Fibroblast of lung (primary cell): ENCODE measurements at regions not wholly inside any gene's neighbourhood (a gene's known extent, or its start where the extent isn't known, plus 50 kb on each side); places are given as distances from the start of the nearest gene placed in this dataset.

ENCODE experiments used
- DNase-seq, 2 donors: peaks; one replicate each; pipeline versions ENCODE4 v3.0.0 to v3.0.0-alpha.2; 2010; ENCODE audit warnings: low read depth in 2 of 2
- H2AFZ ChIP-seq: 2 replicates; pipeline ENCODE4 v1.5.1; 2012; ENCODE audit warnings: low read length, control low read depth, inconsistent platforms
- H3K27ac ChIP-seq: 2 replicates; pipeline ENCODE4 v1.5.1; 2011; ENCODE audit warnings: low read length, control low read depth; ENCODE audit not compliant: insufficient read depth
- H3K27me3 ChIP-seq: 2 replicates; pipeline ENCODE4 v1.5.1; 2011; ENCODE audit warnings: mild to moderate bottlenecking, low read length; ENCODE audit not compliant: control insufficient read depth, insufficient read depth
- H3K36me3 ChIP-seq: 2 replicates; pipeline ENCODE4 v1.5.1; 2011; ENCODE audit warnings: low read length; ENCODE audit not compliant: control insufficient read depth, insufficient read depth
- H3K4me1 ChIP-seq: 2 replicates; pipeline ENCODE4 v1.5.1; 2011; ENCODE audit warnings: low read length; ENCODE audit not compliant: control insufficient read depth, insufficient read depth; ENCODE audit errors: extremely low read depth
- H3K4me2 ChIP-seq: 2 replicates; pipeline ENCODE4 v1.5.1; 2011; ENCODE audit warnings: low read length, control low read depth; ENCODE audit not compliant: insufficient read depth; ENCODE audit errors: extremely low read depth
- H3K4me3 ChIP-seq, 4 experiments: fragments of 200-600 bp in 1 of 4; sonication (generic) in 1 of 4; replicated peaks in 1 of 4; 2 replicates each; pipeline ENCODE4 v1.5.1; 2011 to 2016; ENCODE audit warnings: low read length in 4 of 4, low read depth in 3 of 4, mild to moderate bottlenecking in 3 of 4, control low read depth in 2 of 4, inconsistent platforms in 1 of 4, mixed read lengths in 1 of 4; ENCODE audit not compliant: insufficient read depth in 1 of 4; ENCODE audit errors: control extremely low read depth in 1 of 4
- H3K79me2 ChIP-seq: 2 replicates; pipeline ENCODE4 v1.5.1; 2012; ENCODE audit warnings: mild to moderate bottlenecking, low read length, inconsistent platforms; ENCODE audit not compliant: control insufficient read depth, insufficient read depth
- H3K9ac ChIP-seq: 2 replicates; pipeline ENCODE4 v1.5.1; 2011; ENCODE audit warnings: mild to moderate bottlenecking, low read length, control low read depth; ENCODE audit not compliant: insufficient read depth
- H3K9me3 ChIP-seq: 2 replicates; pipeline ENCODE4 v1.5.1; 2012; ENCODE audit warnings: low read depth, low read length; ENCODE audit not compliant: control insufficient read depth, insufficient read depth
- H4K20me1 ChIP-seq: 2 replicates; pipeline ENCODE4 v1.5.1; 2011; ENCODE audit warnings: low read length; ENCODE audit not compliant: control insufficient read depth, insufficient read depth; ENCODE audit errors: extremely low read depth
- EZH2 ChIP-seq: IDR thresholded peaks from 2 replicates; pipeline ENCODE4 v1.5.1; 2012; ENCODE audit warnings: low read length, control low read depth, mild to moderate bottlenecking; ENCODE audit errors: missing control alignments
- TF ChIP-seq, protein P1 (sequence below), 2 donors: IDR thresholded peaks in 1 of 2; conservative IDR thresholded peaks in 1 of 2; 1 replicate in 1 of 2; 2 replicates in 1 of 2; pipeline ENCODE4 v1.5.1; 2011 to 2012; ENCODE audit warnings: low read length in 2 of 2, control low read depth in 1 of 2, inconsistent platforms in 1 of 2, low read depth in 1 of 2, mild to moderate bottlenecking in 1 of 2

GRCh38 chr12:113655479-113655878 is 183.8 kb upstream of the LHX5 start:
- DNase-seq: no peak
- TF ChIP-seq EZH2: no peak
- TF ChIP-seq, protein P1, sequence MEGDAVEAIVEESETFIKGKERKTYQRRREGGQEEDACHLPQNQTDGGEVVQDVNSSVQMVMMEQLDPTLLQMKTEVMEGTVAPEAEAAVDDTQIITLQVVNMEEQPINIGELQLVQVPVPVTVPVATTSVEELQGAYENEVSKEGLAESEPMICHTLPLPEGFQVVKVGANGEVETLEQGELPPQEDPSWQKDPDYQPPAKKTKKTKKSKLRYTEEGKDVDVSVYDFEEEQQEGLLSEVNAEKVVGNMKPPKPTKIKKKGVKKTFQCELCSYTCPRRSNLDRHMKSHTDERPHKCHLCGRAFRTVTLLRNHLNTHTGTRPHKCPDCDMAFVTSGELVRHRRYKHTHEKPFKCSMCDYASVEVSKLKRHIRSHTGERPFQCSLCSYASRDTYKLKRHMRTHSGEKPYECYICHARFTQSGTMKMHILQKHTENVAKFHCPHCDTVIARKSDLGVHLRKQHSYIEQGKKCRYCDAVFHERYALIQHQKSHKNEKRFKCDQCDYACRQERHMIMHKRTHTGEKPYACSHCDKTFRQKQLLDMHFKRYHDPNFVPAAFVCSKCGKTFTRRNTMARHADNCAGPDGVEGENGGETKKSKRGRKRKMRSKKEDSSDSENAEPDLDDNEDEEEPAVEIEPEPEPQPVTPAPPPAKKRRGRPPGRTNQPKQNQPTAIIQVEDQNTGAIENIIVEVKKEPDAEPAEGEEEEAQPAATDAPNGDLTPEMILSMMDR (conservative IDR thresholded peaks at IDR 0.05 in 1 of 2, IDR thresholded peaks at IDR 0.05 in 1 of 2; ENCODE audit: low read depth in 1 of 2, low read length in 2 of 2): no peak
- H3K4me1 ChIP-seq: no peaks in the 10 kb centered on the region
- no peak overlapping the region for H3K27ac ChIP-seq
- H3K79me2 ChIP-seq: no peaks in the 10 kb centered on the region
- no peak overlapping the region for H3K4me2 ChIP-seq
- no peaks in the 10 kb centered on the region for H3K9me3 ChIP-seq
- H2AFZ ChIP-seq: no peak overlapping the region
- H3K36me3 ChIP-seq: no peaks in the 10 kb centered on the region
- H3K9ac ChIP-seq: no peak overlapping the region
- no peaks in the 10 kb centered on the region for H3K27me3 ChIP-seq
- H3K4me3 ChIP-seq: no peak overlapping the region
- no peaks in the 10 kb centered on the region for H4K20me1 ChIP-seq

GRCh38 chr12:113651662-113652061 is 180.0 kb upstream of the LHX5 start:
- no peaks in the 10 kb centered on the region for H3K36me3 ChIP-seq
- no peak for DNase-seq
- no peaks in the 10 kb centered on the region for H3K79me2 ChIP-seq
- no peak overlapping the region for H3K27ac ChIP-seq
- no peak overlapping the region for H3K4me3 ChIP-seq
- H3K27me3 ChIP-seq: no peaks in the 10 kb centered on the region
- TF ChIP-seq, protein P1 (conservative IDR thresholded peaks at IDR 0.05 in 1 of 2, IDR thresholded peaks at IDR 0.05 in 1 of 2; ENCODE audit: low read depth in 1 of 2, low read length in 2 of 2): no peak
- H2AFZ ChIP-seq: no peak overlapping the region
- no peak overlapping the region for H3K4me2 ChIP-seq
- H3K9ac ChIP-seq: no peak overlapping the region
- no peaks in the 10 kb centered on the region for H3K9me3 ChIP-seq
- no peaks in the 10 kb centered on the region for H4K20me1 ChIP-seq
- no peaks in the 10 kb centered on the region for H3K4me1 ChIP-seq

GRCh38 chr12:113650476-113650875 is 178.8 kb upstream of the LHX5 start:
- Histone ChIP-seq H2AFZ (no peak overlapping the region), H4K20me1 (no peaks in the 10 kb centered on the region), H3K9me3 (no peaks in the 10 kb centered on the region), H3K4me1 (no peaks in the 10 kb centered on the region), H3K9ac (no peak overlapping the region), H3K4me3 (no peak overlapping the region), H3K36me3 (no peaks in the 10 kb centered on the region), H3K27me3 (no peaks in the 10 kb centered on the region), H3K79me2 (no peaks in the 10 kb centered on the region), H3K4me2 (no peak overlapping the region), H3K27ac (no peak overlapping the region)
- TF ChIP-seq, protein P1 (conservative IDR thresholded peaks at IDR 0.05 in 1 of 2, IDR thresholded peaks at IDR 0.05 in 1 of 2; ENCODE audit: low read depth in 1 of 2, low read length in 2 of 2): no peak
- TF ChIP-seq EZH2: no peak
- no peak for DNase-seq
